Dermis blood vessel endothelial cell (primary cell): ENCODE measurements at regions not wholly inside any gene's neighbourhood (a gene's known extent, or its start where the extent isn't known, plus 50 kb on each side); places are given as distances from the start of the nearest gene placed in this dataset.

Source experiments
- DNase-seq: peaks from one replicate; pipeline ENCODE4 v3.0.0; 2010

DNA sequence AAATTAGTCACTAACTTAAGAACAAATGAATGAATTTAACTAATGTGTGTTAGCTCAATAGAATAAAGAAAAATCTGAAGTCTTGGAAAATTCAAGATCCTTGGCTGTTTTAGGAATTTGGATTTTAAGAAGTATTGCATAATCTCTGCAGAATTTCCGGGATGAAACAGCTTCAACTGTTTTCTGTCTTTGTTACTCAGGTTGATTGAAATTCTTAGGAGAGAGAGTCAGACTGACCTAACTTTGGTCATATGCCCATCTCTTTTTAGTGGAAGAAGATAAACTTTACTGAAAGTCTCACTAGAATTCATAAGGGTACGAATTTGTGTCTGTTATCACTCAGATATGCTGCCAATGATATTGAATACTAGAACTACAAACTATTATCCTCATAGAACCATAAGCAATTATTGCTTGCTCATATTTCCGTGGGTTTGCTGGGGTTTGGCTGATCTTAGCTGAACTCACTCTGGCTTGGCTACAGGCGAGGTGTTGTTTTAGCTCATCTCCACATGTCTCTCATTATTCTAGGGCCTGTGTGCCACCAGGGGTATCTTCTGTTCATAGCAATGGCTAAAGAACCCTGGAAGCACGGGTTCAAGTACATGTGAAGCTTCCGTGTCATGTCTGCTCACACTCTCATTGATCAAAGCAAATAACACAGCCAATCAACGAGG lies 257.4 kb upstream of the NOVA1 start:
- no peak for DNase-seq

DNA sequence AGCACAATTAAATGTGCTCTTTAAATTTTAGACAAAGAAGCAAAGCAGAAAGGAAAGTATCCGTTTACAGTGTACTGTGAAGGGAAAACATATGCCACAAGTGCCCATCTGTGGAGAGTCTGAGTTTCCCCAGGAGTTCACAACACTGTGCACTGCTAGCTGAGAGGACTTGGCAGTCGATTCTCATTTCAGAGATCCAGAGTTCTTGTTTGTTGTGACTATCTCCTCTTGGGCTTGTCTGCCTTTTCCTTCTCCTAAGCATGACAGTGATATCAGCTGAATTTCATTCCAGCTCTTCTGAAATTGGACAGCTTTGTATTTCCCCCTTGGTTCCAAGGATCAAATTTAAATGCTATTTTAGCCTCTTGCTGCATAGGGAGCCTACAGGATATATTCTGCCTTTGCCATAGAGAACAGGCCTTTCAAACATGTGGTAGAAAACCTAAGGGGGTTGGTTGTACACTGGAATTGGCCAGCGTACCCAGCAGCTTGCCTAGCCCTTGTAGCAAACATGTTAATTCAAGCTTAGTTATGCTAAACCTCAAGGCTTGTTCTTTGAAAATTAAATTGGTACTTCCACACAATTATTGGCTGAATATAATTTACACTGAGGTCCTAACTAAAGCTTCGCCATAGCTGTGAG lies 259.2 kb upstream of the NOVA1 start:
- no peak for DNase-seq

- no peak for DNase-seq
These were observed 261.6 kb upstream of the NOVA1 start for GRCh38 chr14:26859483-26859882.

- DNase-seq: no peak
These were observed 262.3 kb upstream of the NOVA1 start for GRCh38 chr14:26860111-26860510.

DNA sequence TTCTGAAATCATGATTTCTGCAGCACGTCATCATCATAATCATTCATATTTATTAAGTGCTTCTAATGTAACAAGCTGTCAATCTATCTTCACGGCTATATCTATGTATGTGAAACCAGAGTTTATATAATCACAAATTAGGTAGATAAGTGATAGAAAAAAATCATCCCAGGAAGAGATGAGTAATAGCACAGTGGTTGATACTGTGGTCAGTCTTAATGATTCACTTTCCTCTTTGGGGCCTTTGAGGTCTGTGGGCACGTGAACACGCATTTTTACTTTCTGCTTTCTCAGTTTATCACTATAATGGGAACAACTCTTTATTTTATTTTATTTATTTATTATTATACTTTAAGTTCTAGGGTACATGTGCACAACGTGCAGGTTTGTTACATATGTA lies 265.9 kb upstream of the NOVA1 start:
- no peak for DNase-seq

GRCh38 chr14:26866721-26867120 lies 268.9 kb upstream of the NOVA1 start:
- DNase-seq: no peak

GRCh38 chr14:26867171-26867757 lies 269.4 kb upstream of the NOVA1 start:
- no peak for DNase-seq

- DNase-seq: no peak
These were observed 272.3 kb upstream of the NOVA1 start for GRCh38 chr14:26870096-26870495.

DNA sequence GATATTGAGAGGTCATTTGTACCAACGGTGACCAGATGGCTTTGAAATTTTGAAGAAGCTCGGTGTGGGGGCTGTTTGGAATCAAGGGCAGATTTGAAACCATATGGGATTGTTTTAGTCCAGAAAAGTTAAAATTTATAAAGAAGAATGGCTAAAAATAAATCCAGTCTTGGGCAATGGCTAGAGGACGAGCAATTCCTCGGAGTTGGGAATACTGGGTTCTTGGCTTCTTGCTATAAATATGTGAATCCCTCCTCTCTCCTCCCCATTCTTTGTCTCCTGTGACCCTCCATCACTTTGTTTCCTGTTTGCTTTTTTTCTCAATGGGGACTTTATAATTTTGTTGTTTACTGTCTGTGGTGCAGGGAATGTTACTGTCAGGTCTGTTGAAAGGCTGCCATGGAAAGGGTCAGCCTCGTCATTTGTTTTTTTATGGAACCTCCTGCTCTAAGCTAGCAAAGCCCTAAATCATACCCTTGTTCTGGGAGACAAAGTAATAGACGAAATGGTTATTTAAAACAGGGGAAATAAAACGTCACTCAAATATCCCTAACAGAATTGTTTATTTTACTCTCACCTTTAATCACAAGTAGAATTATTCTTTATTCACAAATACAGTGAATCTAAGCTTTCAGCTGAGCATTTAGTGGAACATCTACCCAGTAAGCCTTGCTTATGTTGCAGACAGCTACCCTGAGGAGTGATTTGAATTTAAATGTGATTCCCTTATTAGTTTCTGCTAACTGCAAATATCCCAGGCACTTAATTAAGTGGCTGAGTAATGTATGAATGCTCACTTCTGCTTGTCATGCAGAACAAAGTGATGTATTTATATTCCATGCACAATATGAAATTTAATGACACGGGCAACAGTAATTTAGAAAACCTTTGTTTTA lies 273.1 kb upstream of the NOVA1 start:
- no peak for DNase-seq

DNA sequence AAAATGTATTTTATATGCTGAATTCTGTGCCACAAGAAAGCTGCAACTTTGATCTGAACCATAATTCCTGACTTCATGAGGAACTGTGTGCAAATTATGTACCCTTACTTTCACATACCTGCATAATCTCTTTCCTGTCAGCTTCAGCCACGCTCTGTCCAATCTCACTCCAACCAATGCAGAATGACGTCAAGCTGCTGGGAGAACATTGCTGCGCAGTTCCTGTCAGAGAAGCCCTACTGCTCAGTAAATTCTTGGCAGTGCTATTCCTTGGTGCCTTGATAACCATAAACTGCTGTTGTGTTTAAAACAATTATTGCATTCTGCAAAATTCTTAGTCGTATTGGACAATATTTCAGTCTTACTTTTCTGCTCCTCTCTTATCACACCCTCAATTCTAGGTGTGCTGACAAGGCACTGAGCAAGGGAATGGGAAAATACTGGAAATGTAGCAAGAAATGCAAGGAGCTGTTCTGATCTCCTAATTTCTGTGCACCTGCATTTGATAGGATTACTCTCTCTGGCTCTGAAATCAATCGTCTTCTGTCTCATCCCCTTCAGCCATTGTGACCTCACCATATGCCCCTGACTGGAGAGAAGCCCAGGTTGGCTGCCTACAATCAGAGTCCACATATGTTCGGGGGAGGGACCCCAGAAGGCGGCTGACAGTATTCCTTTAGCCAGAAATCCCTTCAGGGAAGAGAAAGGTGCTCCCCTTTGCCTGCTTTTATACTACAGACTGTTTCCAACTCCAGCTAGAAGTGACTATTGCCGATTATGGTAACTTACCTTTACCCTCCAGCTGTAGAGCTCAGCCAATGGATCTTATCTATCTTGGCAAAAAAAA lies 274.9 kb upstream of the NOVA1 start:
- no peak for DNase-seq

DNA sequence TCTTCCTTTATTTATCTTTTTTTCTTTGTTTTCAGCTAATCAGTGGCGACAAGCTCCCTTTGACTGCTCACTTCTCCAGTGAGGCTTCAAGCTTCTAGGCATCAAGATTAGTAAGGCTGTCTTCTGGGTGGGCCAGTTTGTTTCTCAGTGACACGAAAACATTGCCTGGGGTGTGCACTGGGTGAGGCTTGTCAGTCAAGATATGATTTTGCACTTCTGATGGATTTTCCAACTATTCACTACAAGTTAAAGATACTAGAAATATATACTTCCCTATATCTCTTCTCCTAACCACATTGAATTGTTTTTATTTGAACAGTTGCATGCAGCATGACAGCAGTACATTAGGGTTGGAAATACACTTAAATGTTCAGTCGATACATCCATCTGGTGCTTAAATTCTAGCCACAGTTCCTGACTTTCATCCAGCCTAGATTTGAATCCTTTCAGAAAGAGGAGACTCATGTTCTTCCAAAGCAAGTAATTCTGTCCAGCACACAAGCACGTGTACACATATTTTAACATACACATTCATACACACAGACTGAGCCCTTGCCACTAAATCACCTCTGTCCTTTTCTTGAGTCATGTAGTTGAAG lies 275.6 kb upstream of the NOVA1 start:
- no peak for DNase-seq

- DNase-seq: no peak
These were observed 290.0 kb upstream of the NOVA1 start for GRCh38 chr14:26887847-26888246.

GRCh38 chr14:26888592-26888991 lies 290.8 kb upstream of the NOVA1 start:
- DNase-seq: no peak

DNA sequence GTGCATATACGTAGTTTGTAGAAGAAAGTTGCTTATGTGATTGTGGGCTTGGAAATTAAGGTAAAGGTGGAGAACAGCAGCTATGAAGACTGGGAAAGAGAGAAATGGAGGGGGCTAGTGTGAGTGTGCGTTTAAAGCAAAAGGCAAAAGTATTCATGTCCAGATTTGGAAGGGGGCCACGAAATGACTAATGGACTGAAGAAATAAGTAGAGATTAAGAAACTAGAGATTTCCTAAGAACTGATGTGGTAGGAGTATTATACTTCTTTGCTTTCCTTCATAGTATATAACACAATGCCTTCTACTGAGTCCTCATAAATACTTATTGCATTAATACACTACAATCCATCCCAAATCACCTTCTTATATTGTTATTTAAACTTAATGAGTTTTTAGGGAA lies 298.6 kb upstream of the NOVA1 start:
- DNase-seq: no peak

- no peak for DNase-seq
These were observed 299.4 kb upstream of the NOVA1 start for GRCh38 chr14:26897196-26897595.

GRCh38 chr14:26905229-26905628 lies 307.4 kb upstream of the NOVA1 start:
- DNase-seq: no peak

DNA sequence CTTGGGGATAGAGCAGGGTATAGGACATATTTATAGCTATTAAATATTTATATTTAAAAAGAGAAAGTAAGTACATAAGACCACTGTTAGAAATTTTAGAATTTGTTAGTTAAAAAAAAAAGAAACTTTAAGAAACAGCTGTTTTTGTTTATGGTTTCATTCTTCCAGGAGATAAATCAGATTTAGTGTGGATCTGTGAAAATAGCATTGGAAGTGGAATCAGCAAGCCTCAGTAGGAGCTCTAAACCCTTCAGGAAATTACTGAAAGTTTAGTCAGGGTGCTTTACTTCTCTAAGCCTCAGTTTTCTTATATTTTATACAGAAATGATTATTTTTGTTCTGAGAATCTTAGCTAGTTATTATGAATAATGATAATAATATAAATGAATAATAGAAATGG lies 316.0 kb upstream of the NOVA1 start:
- no peak for DNase-seq

GRCh38 chr14:26917086-26917485 lies 319.3 kb upstream of the NOVA1 start:
- DNase-seq: no peak

GRCh38 chr14:26925876-26926584 lies 328.2 kb upstream of the NOVA1 start:
- no peak for DNase-seq

DNA sequence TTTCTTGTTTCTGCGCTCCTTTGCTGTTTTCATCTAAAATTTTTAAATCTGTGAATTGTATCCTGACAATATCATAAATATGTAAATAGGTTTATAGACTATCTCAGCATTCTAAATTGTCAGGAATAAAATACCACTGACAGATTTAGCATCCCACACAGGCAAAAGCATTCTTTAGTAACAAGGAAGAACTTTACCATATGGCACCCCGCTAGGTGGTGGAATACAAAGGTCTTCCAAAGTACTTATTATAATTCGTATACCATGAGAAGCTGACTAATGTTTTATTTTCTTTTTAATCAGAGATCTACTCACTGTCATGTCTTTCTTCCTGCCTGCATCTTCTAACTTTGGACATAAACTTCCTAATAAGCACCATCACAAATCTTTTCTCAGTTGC lies 328.8 kb upstream of the NOVA1 start:
- no peak for DNase-seq

- DNase-seq: no peak
These were observed 330.2 kb upstream of the NOVA1 start for GRCh38 chr14:26928019-26928418.
